Transverse colon (tissue), 4 donors: ENCODE measurements at regions not wholly inside any gene's neighbourhood (a gene's known extent, or its start where the extent isn't known, plus 50 kb on each side); places are given as distances from the start of the nearest gene placed in this dataset.

ENCODE experiments used
- EP300 ChIP-seq: sonication (generic); formaldehyde crosslinking; IDR thresholded peaks from one replicate; pipeline ENCODE4 v1.6.1; 2017; ENCODE audit warnings: antibody characterized with exemption, low read depth
- POLR2A ChIP-seq: fragments of 450-650 bp; IDR thresholded peaks from one replicate; pipeline ENCODE4 v1.6.1; 2016; ENCODE audit warnings: antibody characterized with exemption, mild to moderate bottlenecking, moderate library complexity
- POLR2AphosphoS5 ChIP-seq, 3 donors: sonication (generic); formaldehyde crosslinking; IDR thresholded peaks; one replicate each; pipeline ENCODE4 v1.6.1; 2016; ENCODE audit warnings: antibody characterized with exemption in 3 of 3
- TF ChIP-seq, protein P1 (sequence below), 5 experiments: fragments of 200-600 bp in 3 of 5; fragments of 450-650 bp in 2 of 5; sonication (generic) in 3 of 5; IDR thresholded peaks; 1 replicate in 2 of 5; 2 replicates in 3 of 5; pipeline ENCODE4 v1.5.1; 2016 to 2017; ENCODE audit warnings: antibody characterized with exemption in 5 of 5, inconsistent platforms in 3 of 5, mild to moderate bottlenecking in 2 of 5, moderate library complexity in 1 of 5

DNA sequence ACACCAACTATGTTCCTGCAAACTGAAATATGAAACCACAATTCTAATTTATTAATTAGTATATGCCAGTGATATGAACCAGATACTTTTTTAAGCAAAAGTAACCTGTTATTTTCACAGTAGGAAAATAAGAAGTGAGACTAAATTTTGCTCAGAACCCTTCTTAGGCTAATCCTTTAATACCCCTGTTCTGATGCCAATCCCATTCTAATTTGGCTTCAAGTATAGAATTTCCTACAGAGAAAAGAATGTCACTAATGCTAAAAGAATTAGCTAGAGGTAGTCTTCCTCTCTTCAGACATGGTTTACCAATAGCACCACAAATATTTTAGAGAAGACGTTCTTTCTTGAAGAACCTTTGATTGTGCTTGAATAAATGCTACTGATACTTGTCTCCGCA lies 758.4 kb downstream of the FLRT2 start:
- no peak for TF ChIP-seq POLR2AphosphoS5 (IDR thresholded peaks at IDR 0.05)
- TF ChIP-seq, protein P1, sequence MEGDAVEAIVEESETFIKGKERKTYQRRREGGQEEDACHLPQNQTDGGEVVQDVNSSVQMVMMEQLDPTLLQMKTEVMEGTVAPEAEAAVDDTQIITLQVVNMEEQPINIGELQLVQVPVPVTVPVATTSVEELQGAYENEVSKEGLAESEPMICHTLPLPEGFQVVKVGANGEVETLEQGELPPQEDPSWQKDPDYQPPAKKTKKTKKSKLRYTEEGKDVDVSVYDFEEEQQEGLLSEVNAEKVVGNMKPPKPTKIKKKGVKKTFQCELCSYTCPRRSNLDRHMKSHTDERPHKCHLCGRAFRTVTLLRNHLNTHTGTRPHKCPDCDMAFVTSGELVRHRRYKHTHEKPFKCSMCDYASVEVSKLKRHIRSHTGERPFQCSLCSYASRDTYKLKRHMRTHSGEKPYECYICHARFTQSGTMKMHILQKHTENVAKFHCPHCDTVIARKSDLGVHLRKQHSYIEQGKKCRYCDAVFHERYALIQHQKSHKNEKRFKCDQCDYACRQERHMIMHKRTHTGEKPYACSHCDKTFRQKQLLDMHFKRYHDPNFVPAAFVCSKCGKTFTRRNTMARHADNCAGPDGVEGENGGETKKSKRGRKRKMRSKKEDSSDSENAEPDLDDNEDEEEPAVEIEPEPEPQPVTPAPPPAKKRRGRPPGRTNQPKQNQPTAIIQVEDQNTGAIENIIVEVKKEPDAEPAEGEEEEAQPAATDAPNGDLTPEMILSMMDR (IDR thresholded peaks at IDR 0.05): no peak
- no peak for TF ChIP-seq POLR2A
- TF ChIP-seq EP300: no peak
